ENCODE measurements at regions not wholly inside any gene's neighbourhood (a gene's known extent, or its start where the extent isn't known, plus 50 kb on each side); places are given as distances from the start of the nearest gene placed in this dataset.
"Not testable (repeated sequence)": the region's sequence is repeated elsewhere in the genome, so short reads cannot be mapped to it uniquely, and the experiment has no call there.

DNA sequence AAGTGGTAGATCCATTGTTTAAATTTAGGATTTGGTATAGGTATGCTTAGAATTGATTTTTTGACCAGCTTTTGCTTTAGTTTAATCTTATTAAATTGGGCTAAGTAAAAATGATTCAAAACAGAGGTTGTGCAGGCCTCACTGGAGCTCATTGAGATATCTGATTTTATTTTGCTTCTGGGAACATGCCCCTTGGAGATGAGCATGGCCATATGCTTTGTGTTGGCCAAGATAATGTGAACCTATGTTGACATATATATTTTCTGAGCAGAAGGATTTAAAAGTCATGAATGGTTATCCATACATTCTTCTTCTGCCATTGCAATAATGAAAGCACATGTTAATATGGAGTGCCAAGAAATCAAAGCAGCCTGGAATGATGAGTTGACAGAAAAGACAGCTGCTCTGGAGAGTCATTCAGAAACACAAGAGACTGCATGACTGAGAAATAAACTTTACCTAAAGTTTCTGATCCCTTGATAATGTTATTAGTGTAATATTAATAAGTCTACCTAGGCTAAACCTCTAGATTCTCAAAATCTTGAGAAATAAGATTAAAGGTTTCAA is 489.7 kb upstream of the GNPDA2 start:
- Histone ChIP-seq H4K91ac (ENCODE audit: insufficient read depth, low read depth, low read length) (no peak overlapping the region), H2AFZ (replicated peaks; ENCODE audit: low read length, poor library complexity) (no peak overlapping the region), H2BK20ac (ENCODE audit: low read depth, low read length) (no peak overlapping the region), H3K9me3 (ENCODE audit: control insufficient read depth, insufficient read depth, low read length) (peaks cover 8% of the 10 kb centered on the region; the same call in 1 of the 2 replicates), H3K9me1 (ENCODE audit: insufficient read depth, low read length) (no peaks in the 10 kb centered on the region), H3K14ac (replicated peaks; ENCODE audit: low read depth, low read length) (no peak overlapping the region), H3K27me3 (ENCODE audit: control insufficient read depth, insufficient read depth, low read length) (no peaks in the 10 kb centered on the region), H2BK15ac (ENCODE audit: low read depth, low read length) (no peak overlapping the region), H2AK5ac (ENCODE audit: low read depth, low read length) (no peak overlapping the region), H3K23ac (ENCODE audit: low read depth, low read length) (no peak overlapping the region), H3K4me3 (ENCODE audit: insufficient read depth, low read depth, low read length) (no peak overlapping the region), H3K4ac (ENCODE audit: low read depth, low read length) (no peak overlapping the region), H4K20me1 (ENCODE audit: insufficient read depth, low read length) (no peaks in the 10 kb centered on the region), H4K8ac (ENCODE audit: low read depth in 2 of 2, low read length in 2 of 2) (no peak overlapping the region), H3K56ac (ENCODE audit: extremely low read depth, insufficient read depth, low read length) (no peak overlapping the region), H3K18ac (ENCODE audit: low read depth, low read length) (no peak overlapping the region), H3K9ac (ENCODE audit: low read depth, low read length) (no peak overlapping the region), H3K79me1 (ENCODE audit: low read depth in 1 of 2, low read length in 2 of 2) (no peaks in the 10 kb centered on the region), H2BK5ac (ENCODE audit: low read depth, low read length, poor library complexity, severe bottlenecking) (no peak overlapping the region), H3K27ac (ENCODE audit: insufficient read depth, low read length) (no peak overlapping the region), H3K4me2 (ENCODE audit: low read depth, low read length) (no peak overlapping the region), H3K4me1 (ENCODE audit: control insufficient read depth, insufficient read depth, low read length) (no peaks in the 10 kb centered on the region), H2BK120ac (ENCODE audit: low read depth, low read length) (no peak overlapping the region), H2AK9ac (replicated peaks; ENCODE audit: low read depth, low read length, poor library complexity) (no peak overlapping the region), H3K36me3 (ENCODE audit: control insufficient read depth, insufficient read depth, low read length) (no peaks in the 10 kb centered on the region), H4K5ac (ENCODE audit: low read depth, low read length) (no peak overlapping the region)
- ChIA-PET POLR2A (ENCODE audit: unreplicated experiment) (no interaction called here), CTCF (no interaction called here)
- dilution Hi-C loops (cut with HindIII; ENCODE audit: low sequenced_read_pairs, unreplicated experiment): no loop called here
- DNase-seq: no peak
- no peak for ATAC-seq (ENCODE audit: low read depth)
- intact Hi-C loops (cut with micrococcal nuclease): no loop called here
- BruUV-seq (replicated peaks): no TSS peak
- no peak for TF ChIP-seq RFX5 (IDR thresholded peaks at IDR 0.05; ENCODE audit: low read depth, low read length)
- in situ Hi-C loops (cut with MboI; ENCODE audit: low sequenced_read_pairs): no loop called here

GRCh38 chr4:45208476-45208875 is 482.1 kb upstream of the GNPDA2 start:
- in situ Hi-C loops (cut with MboI; ENCODE audit: low sequenced_read_pairs); H3K79me1 ChIP-seq (ENCODE audit: low read depth in 1 of 2, low read length in 2 of 2); H2BK20ac ChIP-seq (ENCODE audit: low read depth, low read length); DNase-seq; H2BK15ac ChIP-seq (ENCODE audit: low read depth, low read length); H3K27me3 ChIP-seq (ENCODE audit: control insufficient read depth, insufficient read depth, low read length); H3K4ac ChIP-seq (ENCODE audit: low read depth, low read length); CTCF ChIA-PET; H4K91ac ChIP-seq (ENCODE audit: insufficient read depth, low read depth, low read length); H2AK9ac ChIP-seq (replicated peaks; ENCODE audit: low read depth, low read length, poor library complexity); H2AFZ ChIP-seq (replicated peaks; ENCODE audit: low read length, poor library complexity); H4K5ac ChIP-seq (ENCODE audit: low read depth, low read length); H3K23ac ChIP-seq (ENCODE audit: low read depth, low read length); H2AK5ac ChIP-seq (ENCODE audit: low read depth, low read length); H3K4me3 ChIP-seq (ENCODE audit: insufficient read depth, low read depth, low read length); ATAC-seq (ENCODE audit: low read depth); H3K27ac ChIP-seq (ENCODE audit: insufficient read depth, low read length); H3K4me2 ChIP-seq (ENCODE audit: low read depth, low read length); H3K4me1 ChIP-seq (ENCODE audit: control insufficient read depth, insufficient read depth, low read length); H3K56ac ChIP-seq (ENCODE audit: extremely low read depth, insufficient read depth, low read length); intact Hi-C loops (cut with micrococcal nuclease); H2BK120ac ChIP-seq (ENCODE audit: low read depth, low read length); H4K8ac ChIP-seq (ENCODE audit: low read depth in 2 of 2, low read length in 2 of 2); H3K36me3 ChIP-seq (ENCODE audit: control insufficient read depth, insufficient read depth, low read length); H3K9me3 ChIP-seq (ENCODE audit: control insufficient read depth, insufficient read depth, low read length); H4K20me1 ChIP-seq (ENCODE audit: insufficient read depth, low read length); H2BK5ac ChIP-seq (ENCODE audit: low read depth, low read length, poor library complexity, severe bottlenecking); POLR2A ChIA-PET (ENCODE audit: unreplicated experiment); H3K14ac ChIP-seq (replicated peaks; ENCODE audit: low read depth, low read length); H3K9me1 ChIP-seq (ENCODE audit: insufficient read depth, low read length); dilution Hi-C loops (cut with HindIII; ENCODE audit: low sequenced_read_pairs, unreplicated experiment); H3K9ac ChIP-seq (ENCODE audit: low read depth, low read length); H3K18ac ChIP-seq (ENCODE audit: low read depth, low read length); BruUV-seq (replicated peaks): not testable (repeated sequence)
- 93% methylated on average over 3 of the region's 21 CpGs; no CpG with 5 or more reads in 1 of the 2 experiments for WGBS, 2 experiments (ENCODE audit: extremely low coverage in 2 of 2, insufficient read length in 1 of 2)

Data from IMR-90 (cell line).